ENCODE measurements at regions not wholly inside any gene's neighbourhood (a gene's known extent, or its start where the extent isn't known, plus 50 kb on each side); places are given as distances from the start of the nearest gene placed in this dataset.

- in situ Hi-C loops (cut with MboI; ENCODE audit: low pct_unique_long_range_greater_than_20kb, low sequenced_read_pairs, unreplicated experiment) = no loop called here
- no peak for DNase-seq (ENCODE audit: low spot score)
- TF ChIP-seq CTCF (IDR thresholded peaks at IDR 0.05; ENCODE audit: extremely low read depth, insufficient read depth, missing control alignments) = no peak
Measured at GRCh38 chr3:80239301-80239700, 471.5 kb upstream of the ROBO1 start.

- no peak for DNase-seq (ENCODE audit: low spot score)
- TF ChIP-seq CTCF (IDR thresholded peaks at IDR 0.05; ENCODE audit: extremely low read depth, insufficient read depth, missing control alignments) = no peak
- in situ Hi-C loops (cut with MboI; ENCODE audit: low pct_unique_long_range_greater_than_20kb, low sequenced_read_pairs, unreplicated experiment) = no loop called here
Measured at GRCh38 chr3:80238606-80239005, 470.8 kb upstream of the ROBO1 start.

GRCh38 chr3:80238152-80238551 lies 470.4 kb upstream of the ROBO1 start:
- no peak for TF ChIP-seq CTCF (IDR thresholded peaks at IDR 0.05; ENCODE audit: extremely low read depth, insufficient read depth, missing control alignments)
- no peak for DNase-seq (ENCODE audit: low spot score)
- in situ Hi-C loops (cut with MboI; ENCODE audit: low pct_unique_long_range_greater_than_20kb, low sequenced_read_pairs, unreplicated experiment) = no loop called here

- in situ Hi-C loops (cut with MboI; ENCODE audit: low pct_unique_long_range_greater_than_20kb, low sequenced_read_pairs, unreplicated experiment) = no loop called here
- no peak for DNase-seq (ENCODE audit: low spot score)
- TF ChIP-seq CTCF (IDR thresholded peaks at IDR 0.05; ENCODE audit: extremely low read depth, insufficient read depth, missing control alignments) = no peak
Measured at GRCh38 chr3:80234706-80235105, 466.9 kb upstream of the ROBO1 start.

GRCh38 chr3:80233576-80233975 lies 465.8 kb upstream of the ROBO1 start:
- TF ChIP-seq CTCF (IDR thresholded peaks at IDR 0.05; ENCODE audit: extremely low read depth, insufficient read depth, missing control alignments) = no peak
- in situ Hi-C loops (cut with MboI; ENCODE audit: low pct_unique_long_range_greater_than_20kb, low sequenced_read_pairs, unreplicated experiment) = no loop called here
- DNase-seq (ENCODE audit: low spot score) = no peak

- DNase-seq (ENCODE audit: low spot score) = no peak
- in situ Hi-C loops (cut with MboI; ENCODE audit: low pct_unique_long_range_greater_than_20kb, low sequenced_read_pairs, unreplicated experiment) = no loop called here
- TF ChIP-seq CTCF (IDR thresholded peaks at IDR 0.05; ENCODE audit: extremely low read depth, insufficient read depth, missing control alignments) = no peak
Measured at GRCh38 chr3:80232760-80233159, 465.0 kb upstream of the ROBO1 start.

GRCh38 chr3:80230962-80231361 lies 463.2 kb upstream of the ROBO1 start:
- TF ChIP-seq CTCF (IDR thresholded peaks at IDR 0.05; ENCODE audit: extremely low read depth, insufficient read depth, missing control alignments) = no peak
- no peak for DNase-seq (ENCODE audit: low spot score)
- in situ Hi-C loops (cut with MboI; ENCODE audit: low pct_unique_long_range_greater_than_20kb, low sequenced_read_pairs, unreplicated experiment) = no loop called here
